ENCODE measurements at regions not wholly inside any gene's neighbourhood (a gene's known extent, or its start where the extent isn't known, plus 50 kb on each side); places are given as distances from the start of the nearest gene placed in this dataset.
"Not testable (repeated sequence)": the region's sequence is repeated elsewhere in the genome, so short reads cannot be mapped to it uniquely, and the experiment has no call there.

- DNase-seq (ENCODE audit: low read depth): no peak
Measured at GRCh38 chr20:50329981-50330503, 139.4 kb downstream of the CEBPB start.

- DNase-seq (ENCODE audit: low read depth): no peak
Measured at GRCh38 chr20:50330504-50331313, 140.1 kb downstream of the CEBPB start.

DNA sequence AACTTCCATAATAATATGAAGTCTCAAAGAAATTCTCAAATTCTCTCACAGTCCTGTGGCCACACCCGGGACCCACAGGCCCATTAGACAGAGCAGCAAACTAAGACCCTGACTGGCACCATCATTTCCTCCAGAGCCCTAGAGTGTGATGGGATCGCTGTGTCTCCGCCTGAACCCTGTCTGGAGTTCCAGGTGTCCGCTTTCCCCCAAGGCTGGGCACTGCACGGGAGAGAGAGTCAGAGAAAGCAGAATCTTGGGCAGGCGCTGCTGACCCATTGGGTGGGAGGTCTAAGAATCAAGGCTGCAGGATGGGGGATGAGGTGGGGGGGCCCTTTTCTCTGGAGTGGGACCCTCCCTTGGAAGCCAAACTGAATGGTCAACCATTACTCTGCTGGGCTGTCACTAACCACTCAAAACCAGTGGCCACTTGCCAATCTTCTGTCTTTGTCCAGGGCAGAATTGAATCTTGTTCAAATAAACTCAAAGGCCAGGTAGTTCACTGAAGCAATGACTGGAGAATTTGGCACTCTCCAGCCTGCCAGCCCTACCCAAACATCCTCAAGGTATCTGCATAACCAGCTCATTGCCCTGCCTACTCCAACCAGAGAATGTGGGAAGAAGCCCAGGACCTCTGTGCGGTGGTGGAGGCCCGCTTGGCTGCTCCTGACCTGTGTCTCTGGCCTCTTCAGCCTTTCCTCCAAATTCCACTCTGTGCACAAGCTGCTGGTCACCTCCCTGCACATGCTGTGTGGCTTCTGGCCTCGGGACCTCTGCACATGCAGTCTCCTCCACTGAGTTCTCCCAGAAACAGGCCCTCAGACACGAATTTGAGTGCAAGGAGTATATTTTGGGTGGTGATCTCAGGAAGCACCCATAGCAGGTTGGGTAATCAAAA, 141.1 kb downstream of the CEBPB start:
- DNase-seq (ENCODE audit: low read depth): no peak

DNA sequence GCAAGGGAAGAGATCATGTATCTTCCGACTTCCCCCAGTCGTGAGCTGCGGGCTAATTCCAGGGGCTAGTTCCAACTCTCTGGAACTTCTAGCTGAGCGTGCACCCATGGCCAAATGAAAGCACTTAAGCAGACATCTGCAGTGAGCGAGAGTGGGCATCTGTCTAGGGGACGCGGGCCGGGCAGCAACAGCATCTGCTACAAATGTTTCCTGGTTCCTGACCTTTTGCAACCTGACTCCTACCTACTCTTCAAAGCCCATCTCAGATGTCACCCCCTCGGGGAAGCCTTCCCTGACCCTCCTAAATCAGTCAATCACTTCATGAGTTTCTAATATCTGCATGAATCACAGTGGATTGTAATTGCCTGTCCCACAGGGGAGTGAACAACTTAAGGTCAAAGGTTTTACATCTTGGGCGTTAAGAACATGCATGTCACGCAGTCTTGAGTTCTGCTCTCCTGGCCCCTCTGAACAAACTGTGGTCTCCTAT, 141.9 kb downstream of the CEBPB start:
- DNase-seq (ENCODE audit: low read depth): no peak

DNA sequence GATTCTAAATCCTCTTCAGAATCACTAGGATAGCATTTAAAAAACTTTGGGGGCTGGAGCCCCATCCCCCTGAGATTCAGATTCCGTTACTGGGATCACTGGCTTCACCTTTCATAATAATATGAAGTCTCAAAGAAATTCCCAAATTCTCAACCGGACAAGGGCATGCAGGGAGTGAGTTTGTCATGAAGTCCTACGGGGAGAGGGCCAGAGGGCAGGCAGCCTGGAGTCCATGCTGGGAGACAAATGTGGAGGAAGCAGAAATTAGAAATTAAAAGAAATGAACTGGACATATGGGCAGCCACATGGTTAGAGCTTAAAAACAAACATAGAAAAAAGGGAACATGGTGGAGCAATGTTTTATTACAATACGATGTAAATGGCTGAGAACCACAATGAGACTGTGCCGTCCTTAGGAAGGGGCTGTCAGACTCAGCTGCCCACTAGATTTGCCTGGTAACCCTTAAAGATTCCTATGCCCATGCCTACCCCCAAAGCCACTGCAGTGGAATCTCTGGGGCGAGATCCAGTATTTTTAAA, 142.6 kb downstream of the CEBPB start:
- DNase-seq (ENCODE audit: low read depth): no peak

DNA sequence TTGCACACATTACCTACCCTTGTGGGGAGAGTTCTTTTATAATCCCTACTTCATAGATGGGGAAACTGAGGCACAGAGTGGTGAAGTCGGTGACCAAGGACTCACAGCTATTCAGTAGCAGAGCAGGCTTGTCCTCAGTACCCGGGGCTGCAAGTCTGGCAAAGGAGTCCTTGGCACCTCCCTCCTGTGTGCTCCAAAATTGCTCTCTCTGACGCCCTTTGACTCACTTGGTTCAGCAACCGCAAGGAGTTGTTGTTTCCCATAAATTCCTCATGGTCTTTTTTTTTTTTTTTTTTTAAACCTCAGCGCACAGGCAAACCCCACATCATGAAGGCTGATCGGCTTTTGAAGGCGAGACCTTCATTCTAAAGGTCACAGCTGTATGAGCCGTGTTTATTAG, 143.2 kb downstream of the CEBPB start:
- DNase-seq (ENCODE audit: low read depth): no peak

DNA sequence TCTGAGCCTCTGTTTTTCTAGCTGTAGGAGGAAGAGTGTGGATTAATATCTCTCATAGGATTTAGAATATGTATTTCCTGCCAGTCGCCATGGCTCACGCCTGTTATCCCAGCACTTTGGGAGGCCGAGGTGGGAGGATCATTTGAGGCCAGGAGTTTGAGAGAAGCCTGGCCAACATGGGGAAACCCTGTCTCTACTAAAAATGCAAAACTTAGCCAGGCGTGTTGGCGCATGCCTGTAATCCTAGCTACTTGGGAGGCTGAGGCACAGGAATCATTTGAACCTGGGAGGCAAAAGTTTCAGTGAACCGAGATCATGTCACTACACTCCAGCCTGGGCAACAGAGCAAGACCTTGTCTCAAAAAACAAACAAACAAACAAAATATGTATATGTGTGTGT, 143.9 kb downstream of the CEBPB start:
- not testable (repeated sequence) for DNase-seq (ENCODE audit: low read depth)

DNA sequence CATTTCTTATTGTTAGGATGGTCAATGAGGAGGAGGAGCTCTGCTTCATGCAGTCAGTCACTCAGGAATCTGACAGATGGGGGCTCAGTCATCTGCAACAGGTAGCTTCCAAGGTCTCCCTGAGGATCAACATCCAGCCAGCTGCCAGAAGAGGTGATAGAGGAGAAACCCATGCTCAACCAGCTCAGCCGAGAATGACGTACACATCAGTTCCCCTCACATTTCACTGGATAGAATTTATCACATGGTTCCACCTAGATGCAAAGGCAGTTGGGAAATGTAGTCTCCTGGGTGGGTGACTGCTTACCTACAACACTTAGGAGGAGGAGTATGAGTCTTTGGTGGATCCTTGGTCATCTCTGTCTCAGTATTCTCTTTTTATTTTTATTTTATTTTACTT, 144.5 kb downstream of the CEBPB start:
- DNase-seq (ENCODE audit: low read depth): no peak

DNA sequence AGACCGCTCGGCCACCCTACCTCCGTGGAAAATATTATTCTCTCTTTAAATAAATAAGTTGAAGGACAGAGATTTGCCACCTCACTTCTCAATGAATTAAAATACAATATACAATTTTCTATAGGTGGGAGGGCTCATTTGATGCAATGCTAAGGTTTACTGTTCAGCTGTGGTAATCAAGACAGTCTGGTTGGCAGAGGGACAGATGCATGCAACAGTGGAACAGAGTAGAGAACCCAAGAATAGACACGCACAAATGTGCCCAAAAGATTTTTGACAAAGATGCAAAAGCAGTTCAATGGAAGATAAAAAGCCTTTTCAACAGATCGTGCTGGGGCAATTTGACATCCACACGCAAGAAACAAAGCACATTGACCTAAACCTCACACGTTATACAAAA, 145.2 kb downstream of the CEBPB start:
- DNase-seq (ENCODE audit: low read depth): no peak

DNA sequence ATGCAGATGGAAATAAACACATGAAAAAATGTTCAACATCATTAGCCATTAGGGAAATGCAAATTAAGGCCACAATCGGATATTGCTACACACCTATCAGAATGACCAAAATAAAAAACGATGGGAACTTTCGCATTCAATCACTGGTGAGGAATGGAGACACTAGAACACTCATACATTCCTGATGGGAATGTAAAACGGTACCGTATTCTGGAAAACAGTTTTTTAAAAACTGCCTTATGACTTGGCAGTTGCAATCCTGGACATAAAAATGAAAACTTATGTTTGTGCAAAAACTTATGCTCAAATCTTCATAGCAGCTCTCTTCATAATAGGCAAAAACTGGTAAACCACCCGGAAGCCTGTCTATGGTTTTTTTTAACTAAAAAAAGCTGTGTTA, 146.0 kb downstream of the CEBPB start:
- no peak for DNase-seq (ENCODE audit: low read depth)

DNA sequence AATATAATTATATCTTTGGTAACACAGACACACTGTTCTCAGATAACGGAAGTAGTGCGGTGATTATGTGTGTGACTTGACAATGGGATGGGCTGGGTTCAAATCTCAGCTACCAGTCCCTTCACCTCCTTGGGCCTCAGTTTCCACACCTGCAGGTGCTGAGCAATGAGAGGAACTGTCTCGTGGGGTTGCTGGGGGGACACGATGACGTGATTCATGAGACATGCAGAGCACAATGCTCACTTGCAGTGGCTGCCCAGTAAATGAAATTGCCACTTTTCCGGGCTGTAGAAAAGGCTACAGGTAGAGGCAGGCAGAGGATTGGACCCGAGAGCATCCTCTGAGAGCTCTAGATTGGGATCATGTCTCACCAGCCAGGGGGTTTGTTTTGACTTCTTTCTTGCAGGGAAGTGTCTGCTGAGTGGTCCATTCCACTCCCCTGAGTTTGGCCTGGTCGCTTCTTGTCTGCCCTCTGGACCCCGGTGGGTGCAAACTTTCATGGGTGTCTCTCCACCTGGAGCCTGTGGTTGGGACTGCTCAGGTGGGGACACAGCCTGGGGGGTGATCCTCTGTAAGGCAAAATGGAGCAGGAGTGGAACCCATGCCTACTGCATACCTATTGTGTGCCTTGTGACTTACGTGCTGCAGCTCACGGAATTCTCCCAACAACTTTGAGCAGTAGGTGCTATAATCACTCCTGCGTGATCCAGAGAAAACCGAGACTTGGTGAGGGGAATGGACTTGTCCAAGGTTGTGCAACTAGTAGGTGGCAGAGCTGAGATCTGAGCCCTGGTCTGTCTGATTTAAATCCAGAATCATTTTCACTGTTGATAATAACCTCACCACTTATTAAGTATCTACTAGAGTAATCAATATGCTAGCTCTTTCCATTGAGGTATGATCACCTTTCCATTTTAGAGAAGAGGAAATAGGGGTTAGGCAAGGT, 147.2 kb downstream of the CEBPB start:
- no peak for DNase-seq (ENCODE audit: low read depth)

DNA sequence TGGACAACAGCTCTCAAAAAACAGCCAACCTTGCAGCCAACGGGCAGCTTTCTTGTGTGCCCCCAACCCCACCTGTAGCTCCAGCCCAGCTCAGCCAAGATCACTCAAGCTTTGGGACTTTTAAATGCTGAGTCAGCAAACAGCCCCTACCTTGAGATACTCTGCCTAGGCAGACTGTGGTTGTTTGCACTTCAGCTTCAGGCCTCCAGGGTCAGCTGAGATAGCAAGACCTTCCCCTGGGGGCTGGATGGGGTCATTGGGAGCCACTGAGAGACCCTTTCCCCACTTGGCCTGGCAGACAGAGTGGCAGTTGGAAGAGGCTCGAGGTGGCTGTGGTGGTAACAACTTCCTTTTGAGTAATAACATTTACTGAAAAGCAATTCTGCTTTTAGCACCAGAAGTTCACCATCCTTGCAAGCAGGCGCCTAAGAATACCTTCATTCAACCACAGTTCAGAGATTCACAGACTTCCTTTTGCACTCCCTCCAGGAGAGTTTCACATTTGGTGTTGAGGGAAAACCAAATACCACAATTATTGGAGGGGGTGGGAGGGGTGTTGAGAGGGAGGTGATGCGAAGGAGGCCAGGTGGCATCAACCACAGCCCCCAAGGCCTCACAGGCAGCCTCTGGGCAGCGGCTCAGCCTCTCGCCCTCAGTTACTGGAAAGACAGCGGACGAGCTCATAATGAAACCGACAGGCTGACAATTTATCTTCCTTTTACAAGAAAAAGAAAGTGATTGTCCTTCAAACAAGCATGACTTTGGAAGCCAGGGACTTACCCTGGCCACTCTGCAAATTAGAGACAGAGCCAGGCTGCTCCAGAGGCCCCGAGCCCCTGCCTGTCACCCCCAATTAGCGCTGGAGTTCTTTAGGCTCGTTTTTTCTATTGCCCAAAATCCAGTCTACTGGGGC, 148.1 kb downstream of the CEBPB start:
- DNase-seq (ENCODE audit: low read depth): no peak

GRCh38 chr20:50339466-50339901, 148.9 kb downstream of the CEBPB start:
- no peak for DNase-seq (ENCODE audit: low read depth)

GRCh38 chr20:50340541-50340940, 149.9 kb downstream of the CEBPB start:
- no peak for DNase-seq (ENCODE audit: low read depth)

DNA sequence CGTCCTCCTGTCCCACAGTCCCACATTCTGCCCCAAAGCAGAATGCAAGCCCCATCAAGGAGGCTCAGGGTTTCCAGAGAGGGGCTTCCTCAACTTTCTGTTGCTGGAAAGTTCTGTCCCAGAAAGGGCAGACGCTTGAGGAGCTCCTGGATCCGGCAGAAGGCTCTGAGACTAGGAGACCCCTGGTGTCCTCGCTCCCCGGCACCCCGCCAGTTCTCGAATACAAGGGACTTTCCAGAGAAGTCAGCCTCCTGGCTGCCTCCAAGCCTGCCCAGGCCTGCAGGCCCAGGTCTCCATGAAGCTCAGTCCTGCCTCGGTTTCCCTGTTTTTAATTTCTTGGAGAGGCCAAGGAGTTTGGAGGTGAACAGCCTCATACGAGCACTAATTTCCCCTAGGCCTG, 150.4 kb downstream of the CEBPB start:
- no peak for DNase-seq (ENCODE audit: low read depth)

DNA sequence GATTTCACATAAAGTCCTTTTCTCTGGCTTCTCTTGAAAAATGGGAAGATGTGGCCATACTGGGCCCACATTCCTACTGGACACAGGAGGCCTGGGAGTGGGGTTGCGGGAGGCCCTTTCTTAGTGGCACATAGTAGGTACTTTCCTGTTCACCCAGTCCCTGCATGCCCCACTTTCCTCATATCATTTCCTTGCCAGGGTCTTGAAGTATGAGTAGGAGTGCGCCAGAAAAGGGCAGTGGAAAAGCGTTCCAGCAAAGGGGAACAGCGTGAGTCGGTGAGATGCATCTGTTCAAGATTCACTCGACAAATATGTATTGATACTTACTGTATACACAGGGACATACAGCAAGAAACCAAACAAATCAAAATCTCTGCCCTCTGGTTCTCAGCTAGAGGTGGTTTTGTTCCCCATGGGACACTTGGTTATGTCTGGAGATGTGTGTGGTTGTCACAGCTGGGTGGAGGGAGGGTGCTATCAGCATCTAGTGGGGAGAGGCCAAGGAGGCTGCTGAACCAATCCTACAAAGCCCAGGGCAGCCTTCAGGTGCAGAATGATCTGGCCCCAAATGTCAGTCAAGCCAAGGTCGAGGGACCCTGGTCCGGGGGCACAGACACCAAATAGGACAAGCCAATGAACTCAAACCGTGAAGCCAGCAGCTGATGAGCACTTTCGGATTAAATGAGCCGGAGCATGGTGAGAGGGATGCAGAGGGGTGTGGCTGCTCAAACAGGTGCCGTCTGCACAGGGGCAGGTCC, 151.4 kb downstream of the CEBPB start:
- no peak for DNase-seq (ENCODE audit: low read depth)

DNA sequence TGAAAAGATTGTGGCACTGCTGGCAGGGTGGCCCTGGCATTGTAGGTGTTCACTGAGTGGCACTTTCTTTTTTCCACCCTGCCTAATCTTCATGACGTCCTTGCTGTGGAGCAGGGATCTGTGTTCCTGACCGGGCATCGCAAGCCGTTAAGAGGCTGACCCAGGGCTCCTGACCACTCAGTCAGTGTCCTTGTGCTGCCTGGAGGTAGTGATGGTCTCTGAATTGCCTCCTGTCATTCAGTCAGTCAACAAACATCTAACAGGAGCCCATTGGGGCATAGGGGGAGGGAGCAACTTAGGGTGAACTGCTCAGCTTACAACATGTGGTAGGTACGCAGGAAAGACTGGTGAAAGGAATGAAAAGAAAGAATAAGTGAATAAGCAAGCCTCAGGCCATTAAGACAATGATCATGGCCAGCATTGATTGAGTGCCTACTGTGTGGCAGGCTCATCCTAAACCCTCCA, 152.0 kb downstream of the CEBPB start:
- DNase-seq (ENCODE audit: low read depth): no peak

DNA sequence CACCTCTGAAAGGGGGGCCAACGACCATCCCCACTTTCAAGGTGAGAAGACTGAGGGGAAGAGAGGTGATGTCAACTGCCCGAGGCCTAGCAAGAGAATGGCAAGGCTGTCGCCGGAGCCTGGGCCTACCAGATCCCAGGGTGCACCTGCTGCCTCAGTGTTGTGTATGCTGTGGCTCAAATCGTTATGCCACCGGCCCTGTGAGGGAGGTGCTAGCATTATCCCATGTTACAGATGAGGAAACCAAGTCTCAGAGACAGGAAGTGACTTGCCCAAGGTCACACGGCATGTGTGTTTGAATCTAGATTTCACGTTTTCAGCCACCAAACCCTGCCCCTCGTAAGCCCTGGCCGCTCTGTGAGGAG, 152.5 kb downstream of the CEBPB start:
- no peak for DNase-seq (ENCODE audit: low read depth)

DNA sequence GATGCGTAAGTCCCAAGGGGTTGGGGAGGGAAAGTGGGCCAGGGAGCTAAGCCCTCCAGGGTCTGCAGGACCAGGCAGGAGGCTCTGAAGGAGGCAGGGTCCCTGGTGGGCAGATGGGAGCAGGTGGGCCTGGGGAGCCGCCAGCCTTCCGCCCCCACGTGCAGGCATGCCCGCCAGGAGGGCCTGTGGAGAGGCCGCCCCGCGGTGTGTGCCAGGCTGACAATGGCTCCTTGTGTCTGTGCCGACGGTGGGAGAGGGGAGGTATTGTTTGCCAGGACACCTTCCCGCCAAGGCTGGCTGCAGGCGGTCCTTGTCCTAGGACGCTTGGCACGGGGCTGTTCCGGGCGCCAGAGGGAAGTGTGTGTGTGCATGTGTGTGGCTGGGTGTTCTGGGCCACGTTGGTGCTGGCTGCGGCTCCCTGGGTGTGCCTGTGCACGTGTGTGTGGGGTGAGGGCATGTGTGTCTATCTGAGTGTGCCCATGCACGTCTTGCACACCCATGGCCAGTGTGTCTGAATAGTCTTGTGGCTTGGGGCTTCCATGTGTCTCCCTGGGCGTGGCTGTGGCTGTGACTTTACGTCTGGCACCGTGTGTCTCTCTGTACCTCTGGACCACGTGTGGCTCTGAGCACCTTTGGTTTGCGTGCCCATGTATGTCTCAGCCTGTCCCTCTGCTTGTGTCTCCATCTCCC, 153.0 kb downstream of the CEBPB start:
- DNase-seq (ENCODE audit: low read depth): no peak

Data from stimulated activated CD4-positive, alpha-beta T cell treated with anti-CD3 and anti-CD28 coated beads, Interleukin-2, amount 100 ng/mL, for 4 hours (primary cell).